ENCODE measurements at regions not wholly inside any gene's neighbourhood (a gene's known extent, or its start where the extent isn't known, plus 50 kb on each side); places are given as distances from the start of the nearest gene placed in this dataset.

GRCh38 chr14:65849091-65849490, 436.6 kb downstream of the FUT8 start:
- ChIA-PET POLR2A (no interaction called here), CTCF (interaction anchor here (1.0 kb wide), 1 partner anchor 24 kb away, joined by 3 read pairs; no protein-coding TSS in a partner anchor)
- no peak for TF ChIP-seq CTCF (IDR thresholded peaks at IDR 0.05; ENCODE audit: control extremely low read depth, extremely low read depth, low read depth, missing control alignments)
- no peak for DNase-seq (ENCODE audit: extremely low spot score)

- TF ChIP-seq CTCF (IDR thresholded peaks at IDR 0.05; ENCODE audit: control extremely low read depth, extremely low read depth, low read depth, missing control alignments): no peak
- ChIA-PET POLR2A (no interaction called here), CTCF (interaction anchor here (1.0 kb wide), 1 partner anchor 25 kb away, joined by 3 read pairs; no protein-coding TSS in a partner anchor)
- DNase-seq (ENCODE audit: extremely low spot score): no peak
Measured at GRCh38 chr14:65849558-65849957, 437.0 kb downstream of the FUT8 start.

- no peak for TF ChIP-seq CTCF (IDR thresholded peaks at IDR 0.05; ENCODE audit: control extremely low read depth, extremely low read depth, low read depth, missing control alignments)
- POLR2A ChIA-PET: no interaction called here
- CTCF ChIA-PET: interaction anchor here (1.0 kb wide), 1 partner anchor 26 kb away, joined by 3 read pairs; no protein-coding TSS in a partner anchor
- DNase-seq (ENCODE audit: extremely low spot score): no peak
Measured at GRCh38 chr14:65850429-65851135, 438.1 kb downstream of the FUT8 start.

GRCh38 chr14:65852689-65853088, 440.2 kb downstream of the FUT8 start:
- TF ChIP-seq CTCF (IDR thresholded peaks at IDR 0.05; ENCODE audit: control extremely low read depth, extremely low read depth, low read depth, missing control alignments): no peak
- CTCF ChIA-PET: no interaction called here
- POLR2A ChIA-PET: no interaction called here
- DNase-seq (ENCODE audit: extremely low spot score): no peak

GRCh38 chr14:65853407-65853955, 441.0 kb downstream of the FUT8 start:
- POLR2A ChIA-PET: no interaction called here
- CTCF ChIA-PET: no interaction called here

GRCh38 chr14:65854215-65854614, 441.7 kb downstream of the FUT8 start:
- ChIA-PET CTCF (no interaction called here), POLR2A (no interaction called here)
- TF ChIP-seq CTCF (IDR thresholded peaks at IDR 0.05; ENCODE audit: control extremely low read depth, extremely low read depth, low read depth, missing control alignments): no peak
- no peak for DNase-seq (ENCODE audit: extremely low spot score)

More at GRCh38 chr14:65853407-65853955, 441.0 kb downstream of the FUT8 start:
- no peak for DNase-seq (ENCODE audit: extremely low spot score)
- TF ChIP-seq CTCF (IDR thresholded peaks at IDR 0.05; ENCODE audit: control extremely low read depth, extremely low read depth, low read depth, missing control alignments): no peak
